ENCODE measurements at regions not wholly inside any gene's neighbourhood (a gene's known extent, or its start where the extent isn't known, plus 50 kb on each side); places are given as distances from the start of the nearest gene placed in this dataset.

DNA sequence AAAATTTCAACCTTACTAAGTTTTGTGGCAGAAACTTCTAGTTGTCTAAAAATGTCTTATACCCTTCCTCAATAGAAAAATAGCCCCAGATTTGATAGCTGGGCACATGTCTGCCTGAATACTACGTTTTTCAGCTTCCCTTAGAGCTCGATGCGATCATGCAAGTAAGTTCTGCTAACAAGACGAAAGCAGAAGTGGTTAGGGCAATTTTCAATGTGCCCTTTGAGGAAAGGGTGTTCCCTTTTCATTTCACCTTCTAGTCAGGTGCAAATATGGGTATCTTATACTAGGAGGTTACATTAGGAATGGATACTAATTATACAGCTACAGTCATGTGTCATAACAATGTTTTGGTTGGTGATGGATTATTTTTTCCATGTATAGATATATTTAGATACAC is 1572.1 kb upstream of the LRRTM1 start:
- no peak for TF ChIP-seq POLR2A (IDR thresholded peaks at IDR 0.05)
- TF ChIP-seq, protein P1, sequence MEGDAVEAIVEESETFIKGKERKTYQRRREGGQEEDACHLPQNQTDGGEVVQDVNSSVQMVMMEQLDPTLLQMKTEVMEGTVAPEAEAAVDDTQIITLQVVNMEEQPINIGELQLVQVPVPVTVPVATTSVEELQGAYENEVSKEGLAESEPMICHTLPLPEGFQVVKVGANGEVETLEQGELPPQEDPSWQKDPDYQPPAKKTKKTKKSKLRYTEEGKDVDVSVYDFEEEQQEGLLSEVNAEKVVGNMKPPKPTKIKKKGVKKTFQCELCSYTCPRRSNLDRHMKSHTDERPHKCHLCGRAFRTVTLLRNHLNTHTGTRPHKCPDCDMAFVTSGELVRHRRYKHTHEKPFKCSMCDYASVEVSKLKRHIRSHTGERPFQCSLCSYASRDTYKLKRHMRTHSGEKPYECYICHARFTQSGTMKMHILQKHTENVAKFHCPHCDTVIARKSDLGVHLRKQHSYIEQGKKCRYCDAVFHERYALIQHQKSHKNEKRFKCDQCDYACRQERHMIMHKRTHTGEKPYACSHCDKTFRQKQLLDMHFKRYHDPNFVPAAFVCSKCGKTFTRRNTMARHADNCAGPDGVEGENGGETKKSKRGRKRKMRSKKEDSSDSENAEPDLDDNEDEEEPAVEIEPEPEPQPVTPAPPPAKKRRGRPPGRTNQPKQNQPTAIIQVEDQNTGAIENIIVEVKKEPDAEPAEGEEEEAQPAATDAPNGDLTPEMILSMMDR (IDR thresholded peaks at IDR 0.05): no peak

All from testis (tissue), 2 donors.